Body of pancreas (tissue), 4 donors: ENCODE measurements at regions not wholly inside any gene's neighbourhood (a gene's known extent, or its start where the extent isn't known, plus 50 kb on each side); places are given as distances from the start of the nearest gene placed in this dataset.
"Not testable (repeated sequence)": the region's sequence is repeated elsewhere in the genome, so short reads cannot be mapped to it uniquely, and the experiment has no call there.

Experiments
- ATAC-seq: fragments of 150-250 bp; one replicate; pipeline ENCODE4 v1.9.1; 2016
- DNase-seq, 4 donors: peaks; one replicate each; pipeline ENCODE4 v3.0.0-alpha.2; 2019
- H3K27ac ChIP-seq, 4 donors: fragments of 200-600 bp; sonication (generic); 1 replicate in 3 of 4; 2 replicates in 1 of 4; pipeline versions ENCODE4 v1.5.1 to v1.6.1; 2016 to 2019; ENCODE audit warnings: mild to moderate bottlenecking in 1 of 4, mixed read lengths in 1 of 4, moderate library complexity in 1 of 4
- H3K27me3 ChIP-seq, 2 donors: fragments of 200-600 bp; sonication (generic); one replicate each; pipeline ENCODE4 v1.6.0; 2016; ENCODE audit warnings: mild to moderate bottlenecking in 1 of 2
- H3K36me3 ChIP-seq, 2 donors: fragments of 200-600 bp; sonication (generic); replicated peaks in 1 of 2; 2 replicates each; pipeline ENCODE4 v1.5.1; 2016; ENCODE audit warnings: low read depth in 2 of 2; ENCODE audit not compliant: insufficient read depth in 1 of 2
- H3K4me1 ChIP-seq: fragments of 200-600 bp; sonication (generic); one replicate; pipeline ENCODE4 v1.6.0; 2016
- H3K4me3 ChIP-seq, 2 donors: fragments of 200-600 bp; sonication (generic); 1 replicate in 1 of 2; 2 replicates in 1 of 2; pipeline ENCODE4 v1.5.1; 2016 to 2019
- H3K9me3 ChIP-seq, 3 donors: fragments of 200-600 bp; sonication (generic); 1 replicate in 2 of 3; 2 replicates in 1 of 3; pipeline ENCODE4 v1.5.1; 2016
- POLR2A ChIP-seq, 3 donors: fragments of 450-650 bp; IDR thresholded peaks; one replicate each; pipeline ENCODE4 v1.6.1; 2016; ENCODE audit warnings: antibody characterized with exemption in 3 of 3, mild to moderate bottlenecking in 2 of 3
- WGBS, 2 donors: methylation state at CpG; one replicate each; pipeline ENCODE4 v1.1.5; 2017; 5-methylcytosine and 5-hydroxymethylcytosine counted together
- intact Hi-C: fragments of 100-400 bp; cut with DNase I; formaldehyde crosslinking; loops from one replicate; pipeline ENCODE4 v1.15.1; 2023
- TF ChIP-seq, protein P1 (sequence below), 7 experiments: fragments of 450-650 bp in 4 of 7; fragments of 200-600 bp in 3 of 7; sonication (generic) in 3 of 7; IDR thresholded peaks; one replicate each; pipeline ENCODE4 v1.5.1; 2016 to 2019; ENCODE audit warnings: antibody characterized with exemption in 7 of 7

GRCh38 chr14:99034711-99035171, 237.3 kb downstream of the BCL11B start:
- ATAC-seq (no peak), DNase-seq (no peak)
- no peaks in the 10 kb centered on the region for H3K4me1 ChIP-seq
- no peak overlapping the region for H3K4me3 ChIP-seq
- no peaks in the 10 kb centered on the region for H3K36me3 ChIP-seq
- H3K27me3 ChIP-seq: no peaks in the 10 kb centered on the region
- H3K9me3 ChIP-seq: no peaks in the 10 kb centered on the region
- 69 to 82% methylated on average over 16 of the region's 16 CpGs for WGBS, 2 donors
- TF ChIP-seq POLR2A (IDR thresholded peaks at IDR 0.05): no peak
- TF ChIP-seq, protein P1, sequence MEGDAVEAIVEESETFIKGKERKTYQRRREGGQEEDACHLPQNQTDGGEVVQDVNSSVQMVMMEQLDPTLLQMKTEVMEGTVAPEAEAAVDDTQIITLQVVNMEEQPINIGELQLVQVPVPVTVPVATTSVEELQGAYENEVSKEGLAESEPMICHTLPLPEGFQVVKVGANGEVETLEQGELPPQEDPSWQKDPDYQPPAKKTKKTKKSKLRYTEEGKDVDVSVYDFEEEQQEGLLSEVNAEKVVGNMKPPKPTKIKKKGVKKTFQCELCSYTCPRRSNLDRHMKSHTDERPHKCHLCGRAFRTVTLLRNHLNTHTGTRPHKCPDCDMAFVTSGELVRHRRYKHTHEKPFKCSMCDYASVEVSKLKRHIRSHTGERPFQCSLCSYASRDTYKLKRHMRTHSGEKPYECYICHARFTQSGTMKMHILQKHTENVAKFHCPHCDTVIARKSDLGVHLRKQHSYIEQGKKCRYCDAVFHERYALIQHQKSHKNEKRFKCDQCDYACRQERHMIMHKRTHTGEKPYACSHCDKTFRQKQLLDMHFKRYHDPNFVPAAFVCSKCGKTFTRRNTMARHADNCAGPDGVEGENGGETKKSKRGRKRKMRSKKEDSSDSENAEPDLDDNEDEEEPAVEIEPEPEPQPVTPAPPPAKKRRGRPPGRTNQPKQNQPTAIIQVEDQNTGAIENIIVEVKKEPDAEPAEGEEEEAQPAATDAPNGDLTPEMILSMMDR (IDR thresholded peaks at IDR 0.05): no peak
- no peak overlapping the region for H3K27ac ChIP-seq
- intact Hi-C loops: no loop called here

GRCh38 chr14:99035268-99035667, 236.7 kb downstream of the BCL11B start:
- ATAC-seq: peak; percentile 9
- Histone ChIP-seq H3K36me3 (no peaks in the 10 kb centered on the region), H3K9me3 (no peaks in the 10 kb centered on the region), H3K4me1 (no peaks in the 10 kb centered on the region), H3K4me3 (no peak overlapping the region), H3K27ac (peak overlapping the region in 1 of 4 donors; percentile 51), H3K27me3 (no peaks in the 10 kb centered on the region)
- DNase-seq: peak in 3 of 4 donors; percentile 34 to 67 (median 38)
- intact Hi-C loops: no loop called here
- 59 to 68% methylated on average over 4 of the region's 4 CpGs for WGBS, 2 donors
- TF ChIP-seq, protein P1 (IDR thresholded peaks at IDR 0.05): no peak
- no peak for TF ChIP-seq POLR2A (IDR thresholded peaks at IDR 0.05)

DNA sequence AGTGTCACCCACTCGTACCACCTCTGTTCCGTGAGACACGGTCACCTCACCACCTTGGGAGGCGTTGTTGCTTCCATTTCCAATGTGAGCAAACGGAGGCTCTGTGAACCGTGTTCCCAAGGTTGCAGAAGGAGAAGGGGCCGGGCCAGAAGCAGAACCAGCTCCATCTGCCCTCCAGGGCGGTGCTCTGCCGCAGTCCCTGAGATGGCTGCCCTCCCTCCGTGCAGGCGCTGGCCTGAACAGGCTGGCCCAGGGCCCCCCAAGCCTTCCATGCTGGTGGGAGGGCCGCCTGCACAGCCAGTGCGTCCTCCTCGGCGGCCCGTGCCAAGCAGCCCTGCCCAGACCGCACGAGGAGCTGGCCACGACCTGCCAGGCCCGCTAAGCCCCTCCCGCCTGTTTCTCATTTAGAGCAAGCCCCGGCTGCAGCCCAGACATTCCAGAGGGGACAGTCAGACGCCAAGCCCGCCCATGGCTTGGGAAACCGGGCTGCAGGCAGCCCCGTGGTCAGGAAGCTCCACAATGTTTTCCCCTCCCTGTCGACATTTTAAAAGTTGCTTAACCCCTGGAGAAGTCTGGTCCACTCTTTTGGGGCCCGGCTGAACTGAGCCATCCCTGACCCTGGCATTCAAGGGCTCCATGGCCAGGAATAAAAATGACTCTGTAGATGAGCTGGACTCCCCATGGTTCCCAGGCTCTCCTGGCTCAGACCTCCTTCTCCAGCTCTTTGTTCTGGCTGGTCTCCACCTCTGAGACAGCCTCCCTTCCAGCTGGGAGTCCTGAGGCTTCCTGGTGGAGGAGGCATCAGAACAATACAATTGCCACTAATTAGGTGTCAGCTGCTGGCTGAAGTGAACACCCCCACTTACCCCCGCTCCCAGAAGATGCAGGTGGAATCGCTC, 236.0 kb downstream of the BCL11B start:
- no peak for TF ChIP-seq POLR2A (IDR thresholded peaks at IDR 0.05)
- TF ChIP-seq, protein P1 (IDR thresholded peaks at IDR 0.05): no peak
- intact Hi-C loops: no loop called here
- H3K4me1 ChIP-seq: no peaks in the 10 kb centered on the region
- WGBS, 2 donors: 39 to 70% methylated on average over 9 to 29 of the region's 30 CpGs
- peak overlapping the region in 2 of 4 donors; percentile 29 to 51 for H3K27ac ChIP-seq
- peak; percentile 33 to 71 (median 68) for DNase-seq
- no peaks in the 10 kb centered on the region for H3K9me3 ChIP-seq
- no peak overlapping the region for H3K4me3 ChIP-seq
- ATAC-seq: peak; percentile 84
- H3K27me3 ChIP-seq: no peaks in the 10 kb centered on the region
- H3K36me3 ChIP-seq: no peaks in the 10 kb centered on the region

DNA sequence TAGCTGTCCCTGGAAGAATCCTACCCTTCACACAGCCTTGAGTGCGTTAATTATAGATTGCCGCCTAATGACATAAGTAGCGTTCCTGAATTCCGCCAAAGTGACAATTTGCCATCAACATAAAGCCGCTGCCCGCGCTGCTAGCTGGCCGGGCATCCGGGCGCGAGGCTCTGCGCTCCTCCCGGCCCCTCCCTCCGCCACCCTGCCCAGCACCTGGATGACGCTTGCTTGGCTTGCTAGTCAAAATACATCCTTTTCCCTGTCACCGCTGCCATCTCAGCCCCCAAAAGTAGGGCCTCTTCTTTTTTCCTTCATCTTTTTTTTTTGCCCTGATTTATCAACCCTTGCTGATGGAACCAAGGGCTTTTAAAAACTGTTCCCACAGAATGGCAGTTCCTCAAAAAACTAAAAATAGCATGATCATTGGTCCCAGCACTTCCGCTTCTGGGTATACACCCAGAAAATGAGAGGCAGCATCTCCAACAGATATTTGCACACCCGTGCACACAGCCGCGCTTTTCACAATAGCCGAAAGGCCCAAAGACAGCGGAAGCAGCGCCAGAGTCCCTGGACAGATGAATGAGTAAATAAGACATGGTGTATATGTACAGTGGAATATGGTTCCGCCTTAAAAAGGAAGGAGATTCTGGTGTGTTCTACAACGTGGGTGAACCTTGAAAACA, 235.2 kb downstream of the BCL11B start:
- Histone ChIP-seq H3K9me3 (no peaks in the 10 kb centered on the region), H3K36me3 (no peaks in the 10 kb centered on the region), H3K27me3 (no peaks in the 10 kb centered on the region), H3K4me3 (no peak overlapping the region), H3K4me1 (no peaks in the 10 kb centered on the region), H3K27ac (peak overlapping the region in 1 of 4 donors; percentile 51)
- TF ChIP-seq, protein P1 (IDR thresholded peaks at IDR 0.05): no peak
- no peak for TF ChIP-seq POLR2A (IDR thresholded peaks at IDR 0.05)
- 68 to 80% methylated on average over 25 of the region's 25 CpGs for WGBS, 2 donors
- peak in 1 of 4 donors; percentile 55 for DNase-seq
- no peak for ATAC-seq
- intact Hi-C loops: no loop called here

DNA sequence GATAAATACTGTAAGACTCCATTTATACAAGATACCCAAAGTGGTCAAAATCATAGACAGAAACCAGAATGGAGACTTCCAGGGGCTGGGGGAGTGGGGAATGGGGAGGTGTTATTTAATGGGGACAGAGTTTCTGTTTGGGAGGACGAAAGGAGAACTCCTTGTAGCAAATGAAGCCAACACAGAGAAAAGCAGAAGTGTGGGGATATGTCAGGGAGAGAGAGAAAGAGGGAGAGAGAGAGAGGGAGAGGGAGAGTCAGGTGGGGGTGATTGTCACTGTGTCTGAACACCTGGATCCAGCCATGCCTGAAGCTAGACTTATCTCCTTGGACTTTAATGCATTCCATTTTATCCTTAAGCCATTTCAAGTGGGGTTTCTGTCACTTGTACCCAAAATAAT, 234.7 kb downstream of the BCL11B start:
- H3K9me3 ChIP-seq, H3K4me1 ChIP-seq, ATAC-seq, H3K27me3 ChIP-seq, intact Hi-C loops, DNase-seq, H3K4me3 ChIP-seq, H3K36me3 ChIP-seq: not testable (repeated sequence)
- H3K27ac ChIP-seq: peak overlapping the region in 1 of 4 donors; percentile 29
- 39 to 64% methylated on average over 1 of the region's 1 CpG for WGBS, 2 donors
